ENCODE measurements at regions not wholly inside any gene's neighbourhood (a gene's known extent, or its start where the extent isn't known, plus 50 kb on each side); places are given as distances from the start of the nearest gene placed in this dataset.
"Not testable (repeated sequence)": the region's sequence is repeated elsewhere in the genome, so short reads cannot be mapped to it uniquely, and the experiment has no call there.

DNA sequence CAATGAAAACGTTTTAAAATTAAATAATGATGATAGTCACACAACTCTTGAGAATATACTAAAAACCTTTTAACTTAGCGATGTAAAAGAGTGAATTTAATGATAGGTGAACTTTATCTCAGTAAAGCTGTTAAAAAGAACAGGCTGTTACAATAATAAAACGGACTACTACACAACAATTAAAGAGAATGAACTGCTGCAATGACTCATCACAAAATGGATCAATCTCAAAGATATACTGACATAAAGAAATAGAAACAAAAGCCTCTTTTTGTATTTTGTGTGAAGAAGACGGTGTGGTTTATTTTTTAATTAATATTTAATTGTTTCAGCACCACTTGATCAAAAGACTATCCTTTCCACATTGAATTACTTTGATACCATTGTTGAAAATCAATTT lies 352.4 kb upstream of the GJE1 start:
- H3K4me1 Mint-ChIP-seq, result no peaks in the 10 kb centered on the region
- ChIA-PET CTCF (no interaction called here), POLR2A (no interaction called here)
- H3K4me3 Mint-ChIP-seq, result no peak overlapping the region
- no peak for ATAC-seq (replicated peaks in 1 of 4)
- Histone ChIP-seq H3K4me3 (ENCODE audit: control insufficient read depth in 1 of 2, extremely low read depth in 1 of 2, low read length in 1 of 2) (no peak overlapping the region), H3K4me1 (ENCODE audit: control insufficient read depth in 1 of 2, extremely low read depth in 1 of 2, insufficient read depth in 2 of 2, low read length in 2 of 2) (no peaks in the 10 kb centered on the region), H3K36me3 (ENCODE audit: control insufficient read depth in 2 of 2, extremely low read depth in 1 of 2, insufficient read depth in 1 of 2, low read length in 1 of 2) (no peaks in the 10 kb centered on the region), H3K9me3 (no peaks in the 10 kb centered on the region), H3K27ac (ENCODE audit: low read length) (no peak overlapping the region), H3K27me3 (replicated peaks in 1 of 2; ENCODE audit: control insufficient read depth in 2 of 2, extremely low read depth in 1 of 2, insufficient read depth in 2 of 2, low read length in 1 of 2) (no peaks in the 10 kb centered on the region)
- no peak overlapping the region for H3K27ac Mint-ChIP-seq
- H3K9me3 Mint-ChIP-seq, result peaks cover 0 to 3% (median 0%) of the 10 kb centered on the region in 3 donors
- no peak for DNase-seq
- H3K27me3 Mint-ChIP-seq, result no peaks in the 10 kb centered on the region
- WGBS (ENCODE audit: insufficient coverage), result no CpG with 5 or more reads among the region's 4 CpGs
- no peaks in the 10 kb centered on the region for H3K36me3 Mint-ChIP-seq

DNA sequence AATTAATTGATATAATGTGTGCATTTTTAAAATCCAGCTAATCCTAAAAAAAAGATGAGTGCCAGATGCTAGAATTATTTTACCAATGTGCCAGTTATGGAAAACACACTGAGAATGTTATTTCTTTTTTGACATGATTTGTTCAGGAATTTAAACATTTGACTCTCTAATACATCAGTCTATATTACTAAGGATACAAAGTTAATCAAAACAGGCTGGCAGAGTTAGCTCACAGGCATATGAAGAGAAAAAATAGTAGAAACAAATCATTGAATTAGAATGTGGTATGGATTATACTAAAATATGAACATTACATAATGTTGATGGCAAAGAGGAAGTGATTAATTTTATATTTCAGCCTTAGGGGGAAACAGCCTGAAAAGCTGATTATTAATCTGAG lies 368.3 kb upstream of the GJE1 start:
- H3K4me1 ChIP-seq (ENCODE audit: control insufficient read depth in 1 of 2, extremely low read depth in 1 of 2, insufficient read depth in 2 of 2, low read length in 2 of 2), result no peaks in the 10 kb centered on the region
- Mint-ChIP-seq H3K27ac (no peak overlapping the region), H3K9me3 (peaks cover 0 to 4% (median 0%) of the 10 kb centered on the region in 3 donors), H3K4me1 (no peaks in the 10 kb centered on the region), H3K36me3 (no peaks in the 10 kb centered on the region), H3K4me3 (no peak overlapping the region), H3K27me3 (no peaks in the 10 kb centered on the region)
- no peak for DNase-seq
- no peaks in the 10 kb centered on the region for H3K9me3 ChIP-seq
- no peak for ATAC-seq (replicated peaks in 1 of 4)
- H3K27ac ChIP-seq (ENCODE audit: low read length), result no peak overlapping the region
- CTCF ChIA-PET, result no interaction called here
- no peaks in the 10 kb centered on the region for H3K36me3 ChIP-seq (ENCODE audit: control insufficient read depth in 2 of 2, extremely low read depth in 1 of 2, insufficient read depth in 1 of 2, low read length in 1 of 2)
- no peak overlapping the region for H3K4me3 ChIP-seq (ENCODE audit: control insufficient read depth in 1 of 2, extremely low read depth in 1 of 2, low read length in 1 of 2)
- no peaks in the 10 kb centered on the region for H3K27me3 ChIP-seq (replicated peaks in 1 of 2; ENCODE audit: control insufficient read depth in 2 of 2, extremely low read depth in 1 of 2, insufficient read depth in 2 of 2, low read length in 1 of 2)
- POLR2A ChIA-PET, result no interaction called here

DNA sequence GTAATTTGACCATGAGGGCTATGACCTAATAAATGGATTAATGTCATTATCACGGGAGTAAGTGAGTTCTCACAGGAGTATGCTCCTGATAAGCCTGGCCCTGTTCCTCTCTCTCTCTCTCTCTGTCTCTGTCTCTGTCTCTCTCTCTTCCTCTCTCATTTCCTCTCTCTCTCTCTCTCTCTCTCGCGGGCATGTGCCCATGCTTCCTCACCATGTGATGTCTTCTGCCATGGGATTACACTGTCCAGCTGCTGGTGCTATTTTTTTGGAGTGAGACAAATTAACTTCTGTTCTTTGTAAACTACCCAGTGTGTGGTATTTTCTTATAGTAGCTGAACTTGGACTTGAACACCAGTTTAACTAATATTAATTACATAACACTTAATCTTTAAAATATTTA lies 374.3 kb upstream of the GJE1 start:
- ChIA-PET CTCF (no interaction called here), POLR2A (no interaction called here)
- DNase-seq (no peak), ATAC-seq (replicated peaks in 1 of 4) (no peak)
- Histone ChIP-seq H3K27ac (ENCODE audit: low read length) (no peak overlapping the region), H3K4me3 (ENCODE audit: control insufficient read depth in 1 of 2, extremely low read depth in 1 of 2, low read length in 1 of 2) (no peak overlapping the region), H3K27me3 (replicated peaks in 1 of 2; ENCODE audit: control insufficient read depth in 2 of 2, extremely low read depth in 1 of 2, insufficient read depth in 2 of 2, low read length in 1 of 2) (no peaks in the 10 kb centered on the region), H3K9me3 (no peaks in the 10 kb centered on the region), H3K36me3 (ENCODE audit: control insufficient read depth in 2 of 2, extremely low read depth in 1 of 2, insufficient read depth in 1 of 2, low read length in 1 of 2) (no peaks in the 10 kb centered on the region), H3K4me1 (ENCODE audit: control insufficient read depth in 1 of 2, extremely low read depth in 1 of 2, insufficient read depth in 2 of 2, low read length in 2 of 2) (no peaks in the 10 kb centered on the region)
- Mint-ChIP-seq H3K4me1 (no peaks in the 10 kb centered on the region), H3K9me3 (peaks cover 0 to 4% (median 0%) of the 10 kb centered on the region in 3 donors), H3K27me3 (no peaks in the 10 kb centered on the region), H3K27ac (no peak overlapping the region), H3K36me3 (no peaks in the 10 kb centered on the region), H3K4me3 (no peak overlapping the region)
- WGBS (ENCODE audit: insufficient coverage), result no CpG with 5 or more reads among the region's 3 CpGs

DNA sequence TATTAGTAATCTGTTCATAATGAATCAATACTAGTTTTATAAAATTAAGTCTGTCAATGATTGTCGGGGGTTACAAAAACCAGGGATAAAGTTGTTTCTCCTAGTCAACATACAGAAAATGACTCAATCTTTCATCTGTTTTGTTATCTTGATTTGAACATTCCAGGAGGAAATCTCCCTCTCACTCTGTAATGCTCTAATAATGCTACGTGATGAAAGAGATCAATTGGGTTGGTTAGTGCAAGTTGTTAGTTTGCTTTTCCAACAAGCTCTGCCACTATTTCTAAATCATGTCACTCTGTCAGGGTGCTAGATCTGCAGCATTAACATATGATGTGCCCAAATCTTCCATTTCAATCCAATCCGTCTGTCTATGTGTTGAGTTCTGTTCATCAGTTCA lies 379.5 kb upstream of the GJE1 start:
- CTCF ChIA-PET, result no interaction called here
- no CpG with 5 or more reads among the region's 3 CpGs for WGBS (ENCODE audit: insufficient coverage)
- POLR2A ChIA-PET, result no interaction called here
- Histone ChIP-seq H3K27me3 (replicated peaks in 1 of 2; ENCODE audit: control insufficient read depth in 2 of 2, extremely low read depth in 1 of 2, insufficient read depth in 2 of 2, low read length in 1 of 2) (no peaks in the 10 kb centered on the region), H3K9me3 (no peaks in the 10 kb centered on the region), H3K4me1 (ENCODE audit: control insufficient read depth in 1 of 2, extremely low read depth in 1 of 2, insufficient read depth in 2 of 2, low read length in 2 of 2) (no peaks in the 10 kb centered on the region), H3K4me3 (ENCODE audit: control insufficient read depth in 1 of 2, extremely low read depth in 1 of 2, low read length in 1 of 2) (no peak overlapping the region), H3K27ac (ENCODE audit: low read length) (no peak overlapping the region), H3K36me3 (ENCODE audit: control insufficient read depth in 2 of 2, extremely low read depth in 1 of 2, insufficient read depth in 1 of 2, low read length in 1 of 2) (no peaks in the 10 kb centered on the region)
- Mint-ChIP-seq H3K27ac (no peak overlapping the region), H3K27me3 (no peaks in the 10 kb centered on the region), H3K36me3 (no peaks in the 10 kb centered on the region), H3K9me3 (no peaks in the 10 kb centered on the region), H3K4me1 (peaks cover 5 to 7% (median 6%) of the 10 kb centered on the region in 3 donors), H3K4me3 (no peak overlapping the region)
- ATAC-seq (replicated peaks in 1 of 4) (no peak), DNase-seq (no peak)

DNA sequence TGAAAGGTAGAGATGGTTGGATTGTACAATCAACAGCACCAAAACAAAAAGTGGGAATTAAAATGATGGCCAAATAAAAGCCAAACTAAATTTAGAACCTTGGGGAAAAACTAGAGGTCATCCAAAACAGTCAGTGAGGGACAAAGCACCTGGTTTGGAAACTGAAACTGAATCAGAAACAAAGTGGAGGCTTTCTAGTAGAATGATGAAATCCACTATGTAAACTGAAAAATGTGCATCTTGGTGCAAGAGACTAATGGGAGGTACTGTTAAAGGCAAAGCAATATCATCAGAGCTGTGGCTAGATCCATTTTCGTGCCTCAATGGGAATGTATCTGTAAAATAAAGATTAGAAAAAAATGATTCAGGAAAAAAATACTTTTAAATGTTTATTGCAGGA lies 380.0 kb upstream of the GJE1 start:
- H3K36me3 Mint-ChIP-seq, result no peaks in the 10 kb centered on the region
- DNase-seq (no peak), ATAC-seq (replicated peaks in 1 of 4) (no peak)
- H3K9me3 Mint-ChIP-seq, result no peaks in the 10 kb centered on the region
- Histone ChIP-seq H3K27ac (ENCODE audit: low read length) (no peak overlapping the region), H3K36me3 (ENCODE audit: control insufficient read depth in 2 of 2, extremely low read depth in 1 of 2, insufficient read depth in 1 of 2, low read length in 1 of 2) (no peaks in the 10 kb centered on the region), H3K27me3 (replicated peaks in 1 of 2; ENCODE audit: control insufficient read depth in 2 of 2, extremely low read depth in 1 of 2, insufficient read depth in 2 of 2, low read length in 1 of 2) (no peaks in the 10 kb centered on the region), H3K4me1 (ENCODE audit: control insufficient read depth in 1 of 2, extremely low read depth in 1 of 2, insufficient read depth in 2 of 2, low read length in 2 of 2) (no peaks in the 10 kb centered on the region), H3K9me3 (no peaks in the 10 kb centered on the region), H3K4me3 (ENCODE audit: control insufficient read depth in 1 of 2, extremely low read depth in 1 of 2, low read length in 1 of 2) (no peak overlapping the region)
- H3K4me1 Mint-ChIP-seq, result peaks cover 5 to 7% (median 6%) of the 10 kb centered on the region in 3 donors
- CTCF ChIA-PET, result no interaction called here
- H3K27ac Mint-ChIP-seq, result no peak overlapping the region
- no peaks in the 10 kb centered on the region for H3K27me3 Mint-ChIP-seq
- POLR2A ChIA-PET, result no interaction called here
- WGBS (ENCODE audit: insufficient coverage), result no CpG with 5 or more reads among the region's 1 CpG
- no peak overlapping the region for H3K4me3 Mint-ChIP-seq

DNA sequence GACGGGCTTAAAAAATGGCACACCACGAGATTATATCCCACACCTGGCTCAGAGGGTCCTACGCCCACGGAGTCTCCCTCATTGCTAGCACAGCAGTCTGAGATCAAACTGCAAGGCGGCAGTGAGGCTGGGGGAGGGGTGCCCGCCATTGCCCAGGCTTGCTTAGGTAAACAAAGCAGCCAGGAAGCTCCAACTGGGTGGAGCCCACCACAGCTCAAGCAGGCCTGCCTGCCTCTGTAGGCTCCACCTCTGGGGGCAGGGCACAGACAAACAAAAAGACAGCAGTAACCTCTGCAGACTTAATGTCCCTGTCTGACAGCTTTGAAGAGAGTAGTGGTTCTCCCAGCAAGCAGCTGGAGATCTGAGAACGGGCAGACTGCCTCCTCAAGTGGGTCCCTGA lies 386.4 kb upstream of the GJE1 start:
- POLR2A ChIA-PET; H3K4me1 Mint-ChIP-seq; H3K27me3 Mint-ChIP-seq; H3K36me3 ChIP-seq (ENCODE audit: control insufficient read depth in 2 of 2, extremely low read depth in 1 of 2, insufficient read depth in 1 of 2, low read length in 1 of 2); H3K27ac Mint-ChIP-seq; H3K9me3 Mint-ChIP-seq; H3K4me3 ChIP-seq (ENCODE audit: control insufficient read depth in 1 of 2, extremely low read depth in 1 of 2, low read length in 1 of 2); H3K36me3 Mint-ChIP-seq; ATAC-seq (replicated peaks in 1 of 4); DNase-seq; H3K4me3 Mint-ChIP-seq; H3K9me3 ChIP-seq; H3K27ac ChIP-seq (ENCODE audit: low read length); H3K27me3 ChIP-seq (replicated peaks in 1 of 2; ENCODE audit: control insufficient read depth in 2 of 2, extremely low read depth in 1 of 2, insufficient read depth in 2 of 2, low read length in 1 of 2); H3K4me1 ChIP-seq (ENCODE audit: control insufficient read depth in 1 of 2, extremely low read depth in 1 of 2, insufficient read depth in 2 of 2, low read length in 2 of 2); CTCF ChIA-PET: not testable (repeated sequence)
- 50% methylated on average over 1 of the region's 7 CpGs for WGBS (ENCODE audit: insufficient coverage)

DNA sequence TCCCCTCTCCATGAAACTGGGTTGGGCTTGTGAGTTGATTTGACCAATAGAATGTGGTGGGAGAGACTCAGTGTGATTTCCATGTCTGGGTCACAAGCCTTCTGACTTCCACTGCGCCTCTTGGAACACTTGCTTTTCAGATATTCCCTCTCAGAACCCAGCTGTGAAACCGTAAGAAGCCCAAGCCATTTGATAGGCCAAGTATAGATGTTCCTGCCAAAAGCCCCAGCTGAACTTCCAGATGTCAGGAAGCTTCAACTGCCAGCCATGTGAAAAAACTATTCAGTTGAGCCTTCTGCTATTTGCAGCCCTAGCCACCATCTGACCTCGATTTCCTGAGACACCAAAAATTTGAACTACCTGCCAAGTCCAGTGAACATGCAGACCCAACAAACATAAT lies 387.8 kb upstream of the GJE1 start:
- CTCF ChIA-PET, result no interaction called here
- ATAC-seq (replicated peaks in 1 of 4), result no peak
- no peak overlapping the region for H3K27ac ChIP-seq (ENCODE audit: low read length)
- no peaks in the 10 kb centered on the region for H3K27me3 ChIP-seq (replicated peaks in 1 of 2; ENCODE audit: control insufficient read depth in 2 of 2, extremely low read depth in 1 of 2, insufficient read depth in 2 of 2, low read length in 1 of 2)
- no peak overlapping the region for H3K27ac Mint-ChIP-seq
- no peaks in the 10 kb centered on the region for H3K36me3 Mint-ChIP-seq
- no peak for DNase-seq
- no peaks in the 10 kb centered on the region for H3K4me1 ChIP-seq (ENCODE audit: control insufficient read depth in 1 of 2, extremely low read depth in 1 of 2, insufficient read depth in 2 of 2, low read length in 2 of 2)
- H3K4me1 Mint-ChIP-seq, result peaks cover 0 to 1% (median 0%) of the 10 kb centered on the region in 3 donors
- H3K27me3 Mint-ChIP-seq, result no peaks in the 10 kb centered on the region
- H3K9me3 ChIP-seq, result no peaks in the 10 kb centered on the region
- 66% methylated on average over 2 of the region's 3 CpGs for WGBS (ENCODE audit: insufficient coverage)
- no peak overlapping the region for H3K4me3 ChIP-seq (ENCODE audit: control insufficient read depth in 1 of 2, extremely low read depth in 1 of 2, low read length in 1 of 2)
- peaks cover 3 to 11% (median 6%) of the 10 kb centered on the region in 3 donors for H3K9me3 Mint-ChIP-seq
- POLR2A ChIA-PET, result interaction anchor here (0.6 kb wide), 2 partner anchors 258 to 1306 kb away, joined by 3 read pairs; no protein-coding TSS in a partner anchor
- H3K4me3 Mint-ChIP-seq, result no peak overlapping the region
- H3K36me3 ChIP-seq (ENCODE audit: control insufficient read depth in 2 of 2, extremely low read depth in 1 of 2, insufficient read depth in 1 of 2, low read length in 1 of 2), result no peaks in the 10 kb centered on the region

Data from T-cell (primary cell).